Vagina (tissue), 2 donors: ENCODE measurements at regions not wholly inside any gene's neighbourhood (a gene's known extent, or its start where the extent isn't known, plus 50 kb on each side); places are given as distances from the start of the nearest gene placed in this dataset.

Source experiments
- POLR2A ChIP-seq, 2 donors: fragments of 450-650 bp; IDR thresholded peaks; one replicate each; pipeline ENCODE4 v1.6.1; 2017; ENCODE audit warnings: antibody characterized with exemption in 2 of 2, mild to moderate bottlenecking in 2 of 2, moderate library complexity in 2 of 2
- TF ChIP-seq, protein P1 (sequence below), 3 experiments: fragments of 450-650 bp in 2 of 3; fragments of 200-600 bp in 1 of 3; sonication (generic) in 1 of 3; IDR thresholded peaks; one replicate each; pipeline ENCODE4 v1.5.1; 2017 to 2019; ENCODE audit warnings: antibody characterized with exemption in 3 of 3, mild to moderate bottlenecking in 2 of 3, moderate library complexity in 2 of 3

DNA sequence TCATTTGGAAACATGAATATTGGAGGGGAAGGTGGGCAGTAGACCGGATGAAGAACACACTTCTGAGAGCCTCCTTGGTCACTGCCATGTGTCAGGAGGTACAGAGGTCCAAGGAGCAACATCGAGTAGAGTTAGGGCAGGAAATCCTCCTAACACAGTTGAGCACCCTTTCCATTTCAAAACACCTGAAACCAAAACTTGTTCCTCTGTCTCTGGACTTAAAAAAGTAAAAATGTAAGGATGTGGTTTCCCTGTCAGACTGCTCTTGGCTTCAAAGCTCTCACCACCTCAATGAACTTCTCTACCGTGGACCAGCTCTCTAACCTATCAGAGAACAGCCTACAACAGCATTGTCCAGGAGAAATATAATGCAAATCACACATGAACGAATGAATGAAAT is 573.9 kb downstream of the NOVA1 start:
- TF ChIP-seq, protein P1, sequence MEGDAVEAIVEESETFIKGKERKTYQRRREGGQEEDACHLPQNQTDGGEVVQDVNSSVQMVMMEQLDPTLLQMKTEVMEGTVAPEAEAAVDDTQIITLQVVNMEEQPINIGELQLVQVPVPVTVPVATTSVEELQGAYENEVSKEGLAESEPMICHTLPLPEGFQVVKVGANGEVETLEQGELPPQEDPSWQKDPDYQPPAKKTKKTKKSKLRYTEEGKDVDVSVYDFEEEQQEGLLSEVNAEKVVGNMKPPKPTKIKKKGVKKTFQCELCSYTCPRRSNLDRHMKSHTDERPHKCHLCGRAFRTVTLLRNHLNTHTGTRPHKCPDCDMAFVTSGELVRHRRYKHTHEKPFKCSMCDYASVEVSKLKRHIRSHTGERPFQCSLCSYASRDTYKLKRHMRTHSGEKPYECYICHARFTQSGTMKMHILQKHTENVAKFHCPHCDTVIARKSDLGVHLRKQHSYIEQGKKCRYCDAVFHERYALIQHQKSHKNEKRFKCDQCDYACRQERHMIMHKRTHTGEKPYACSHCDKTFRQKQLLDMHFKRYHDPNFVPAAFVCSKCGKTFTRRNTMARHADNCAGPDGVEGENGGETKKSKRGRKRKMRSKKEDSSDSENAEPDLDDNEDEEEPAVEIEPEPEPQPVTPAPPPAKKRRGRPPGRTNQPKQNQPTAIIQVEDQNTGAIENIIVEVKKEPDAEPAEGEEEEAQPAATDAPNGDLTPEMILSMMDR (IDR thresholded peaks at IDR 0.05): no peak
- no peak for TF ChIP-seq POLR2A (IDR thresholded peaks at IDR 0.05)
